Keratinocyte (primary cell): ENCODE measurements at regions not wholly inside any gene's neighbourhood (a gene's known extent, or its start where the extent isn't known, plus 50 kb on each side); places are given as distances from the start of the nearest gene placed in this dataset.

Source experiments
- EZH2 ChIP-seq: IDR thresholded peaks from one replicate; pipeline ENCODE4 v1.6.1; 2012; ENCODE audit warnings: inconsistent platforms, mild to moderate bottlenecking, low read length, moderate library complexity
- TF ChIP-seq, protein P1 (sequence below), 3 experiments: IDR thresholded peaks in 1 of 3; conservative IDR thresholded peaks in 1 of 3; optimal IDR thresholded peaks in 1 of 3; 2 replicates in 2 of 3; 3 replicates in 1 of 3; pipeline versions ENCODE3 to v1.5.1; 2011; ENCODE audit warnings: low read length in 3 of 3, mild to moderate bottlenecking in 3 of 3, moderate library complexity in 2 of 3, control low read depth in 1 of 3, inconsistent platforms in 1 of 3; ENCODE audit not compliant: insufficient read depth in 2 of 3; ENCODE audit errors: extremely low read depth in 1 of 3

DNA sequence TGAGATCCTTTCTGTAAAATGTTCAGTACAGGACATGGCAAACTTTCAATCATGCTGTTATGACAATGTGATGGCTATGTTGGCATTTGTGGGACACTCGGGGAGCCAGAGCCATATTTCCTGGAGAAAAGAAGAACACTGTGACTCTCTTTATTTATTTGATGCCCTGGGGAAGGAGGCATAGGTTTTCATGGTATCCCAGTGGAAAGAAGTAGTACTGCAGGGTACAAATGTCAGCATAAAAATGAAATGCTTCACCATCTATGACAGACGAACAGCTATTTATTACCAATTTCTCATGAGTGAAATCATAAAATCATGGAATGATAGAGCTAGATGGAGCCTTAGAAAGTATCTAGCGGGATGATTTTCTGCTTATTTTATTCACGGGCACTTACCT, 217.1 kb downstream of the COL4A1 start:
- no peak for TF ChIP-seq EZH2
- TF ChIP-seq, protein P1, sequence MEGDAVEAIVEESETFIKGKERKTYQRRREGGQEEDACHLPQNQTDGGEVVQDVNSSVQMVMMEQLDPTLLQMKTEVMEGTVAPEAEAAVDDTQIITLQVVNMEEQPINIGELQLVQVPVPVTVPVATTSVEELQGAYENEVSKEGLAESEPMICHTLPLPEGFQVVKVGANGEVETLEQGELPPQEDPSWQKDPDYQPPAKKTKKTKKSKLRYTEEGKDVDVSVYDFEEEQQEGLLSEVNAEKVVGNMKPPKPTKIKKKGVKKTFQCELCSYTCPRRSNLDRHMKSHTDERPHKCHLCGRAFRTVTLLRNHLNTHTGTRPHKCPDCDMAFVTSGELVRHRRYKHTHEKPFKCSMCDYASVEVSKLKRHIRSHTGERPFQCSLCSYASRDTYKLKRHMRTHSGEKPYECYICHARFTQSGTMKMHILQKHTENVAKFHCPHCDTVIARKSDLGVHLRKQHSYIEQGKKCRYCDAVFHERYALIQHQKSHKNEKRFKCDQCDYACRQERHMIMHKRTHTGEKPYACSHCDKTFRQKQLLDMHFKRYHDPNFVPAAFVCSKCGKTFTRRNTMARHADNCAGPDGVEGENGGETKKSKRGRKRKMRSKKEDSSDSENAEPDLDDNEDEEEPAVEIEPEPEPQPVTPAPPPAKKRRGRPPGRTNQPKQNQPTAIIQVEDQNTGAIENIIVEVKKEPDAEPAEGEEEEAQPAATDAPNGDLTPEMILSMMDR (optimal IDR thresholded peaks at IDR 0.05 in 1 of 3, IDR thresholded peaks at IDR 0.05 in 1 of 3, conservative IDR thresholded peaks at IDR 0.05 in 1 of 3; ENCODE audit: extremely low read depth in 1 of 3, insufficient read depth in 2 of 3, low read length in 3 of 3) = peak in 2 of 3 experiments; percentile 45 to 47
